HUES48 (cell line): ENCODE measurements at regions not wholly inside any gene's neighbourhood (a gene's known extent, or its start where the extent isn't known, plus 50 kb on each side); places are given as distances from the start of the nearest gene placed in this dataset.

ENCODE experiments used
- H3K27ac ChIP-seq: one replicate; pipeline ENCODE4 v1.7.0; 2013; ENCODE audit warnings: low read depth, low read length, inconsistent platforms
- H3K27me3 ChIP-seq: 2 replicates; pipeline ENCODE4 v1.6.1; 2013; ENCODE audit warnings: mild to moderate bottlenecking, low read length; ENCODE audit not compliant: control insufficient read depth, insufficient read depth
- H3K36me3 ChIP-seq: 2 replicates; pipeline ENCODE4 v1.6.1; 2013; ENCODE audit warnings: low read length; ENCODE audit not compliant: control insufficient read depth, insufficient read depth
- H3K4me1 ChIP-seq: 2 replicates; pipeline ENCODE4 v1.6.1; 2013; ENCODE audit warnings: mild to moderate bottlenecking, low read length; ENCODE audit not compliant: control insufficient read depth, insufficient read depth
- H3K4me3 ChIP-seq: 2 replicates; pipeline ENCODE4 v1.5.1; 2013; ENCODE audit warnings: mild to moderate bottlenecking, low read depth, low read length
- H3K9ac ChIP-seq: 2 replicates; pipeline ENCODE4 v1.6.1; 2013; ENCODE audit warnings: mild to moderate bottlenecking, low read depth, low read length, moderate library complexity
- H3K9me3 ChIP-seq: 2 replicates; pipeline ENCODE4 v1.6.1; 2013; ENCODE audit warnings: low read length; ENCODE audit not compliant: control insufficient read depth, insufficient read depth

- no peak overlapping the region for H3K27ac ChIP-seq
- peaks cover 2% of the 10 kb centered on the region; the same call in 1 of the 2 replicates for H3K4me1 ChIP-seq
- H3K36me3 ChIP-seq, result no peaks in the 10 kb centered on the region
- H3K9me3 ChIP-seq, result no peaks in the 10 kb centered on the region
- H3K27me3 ChIP-seq, result peaks cover 4% of the 10 kb centered on the region; the same call in 1 of the 2 replicates
- no peak overlapping the region for H3K4me3 ChIP-seq
- no peak overlapping the region for H3K9ac ChIP-seq
Observed at GRCh38 chr15:92705764-92706163, 50.2 kb upstream of the FAM174B start.

DNA sequence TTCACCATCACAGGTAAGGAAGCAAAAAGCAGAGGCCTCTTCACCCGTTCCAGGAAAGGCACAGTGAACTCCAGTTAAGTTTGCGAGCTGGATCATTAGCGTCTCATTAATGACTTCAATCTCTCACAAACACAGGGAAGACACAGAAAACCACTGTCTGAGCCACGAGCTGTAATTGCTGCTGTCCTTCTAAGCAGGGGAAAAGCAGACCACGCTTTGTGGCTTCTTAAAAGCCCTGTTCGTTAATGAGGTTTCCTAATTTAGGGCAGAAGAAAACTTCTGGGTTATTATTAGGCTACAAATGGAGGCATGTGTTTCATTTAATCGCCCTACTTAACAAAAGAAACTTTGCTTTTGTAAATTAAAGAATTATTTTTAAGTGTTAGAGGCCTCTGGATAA is 50.6 kb upstream of the FAM174B start:
- peaks cover 4% of the 10 kb centered on the region; the same call in 1 of the 2 replicates for H3K27me3 ChIP-seq
- H3K4me3 ChIP-seq, result no peak overlapping the region
- H3K4me1 ChIP-seq, result peaks cover 2% of the 10 kb centered on the region; the same call in 1 of the 2 replicates
- H3K36me3 ChIP-seq, result no peaks in the 10 kb centered on the region
- H3K27ac ChIP-seq, result no peak overlapping the region
- no peak overlapping the region for H3K9ac ChIP-seq
- H3K9me3 ChIP-seq, result no peaks in the 10 kb centered on the region

- H3K27me3 ChIP-seq, result peaks cover 10% of the 10 kb centered on the region
- no peak overlapping the region for H3K27ac ChIP-seq
- H3K9ac ChIP-seq, result no peak overlapping the region
- no peaks in the 10 kb centered on the region for H3K36me3 ChIP-seq
- H3K4me1 ChIP-seq, result peaks cover 2% of the 10 kb centered on the region; the same call in 1 of the 2 replicates
- no peaks in the 10 kb centered on the region for H3K9me3 ChIP-seq
- H3K4me3 ChIP-seq, result no peak overlapping the region
Observed at GRCh38 chr15:92707880-92708551, 52.4 kb upstream of the FAM174B start.

DNA sequence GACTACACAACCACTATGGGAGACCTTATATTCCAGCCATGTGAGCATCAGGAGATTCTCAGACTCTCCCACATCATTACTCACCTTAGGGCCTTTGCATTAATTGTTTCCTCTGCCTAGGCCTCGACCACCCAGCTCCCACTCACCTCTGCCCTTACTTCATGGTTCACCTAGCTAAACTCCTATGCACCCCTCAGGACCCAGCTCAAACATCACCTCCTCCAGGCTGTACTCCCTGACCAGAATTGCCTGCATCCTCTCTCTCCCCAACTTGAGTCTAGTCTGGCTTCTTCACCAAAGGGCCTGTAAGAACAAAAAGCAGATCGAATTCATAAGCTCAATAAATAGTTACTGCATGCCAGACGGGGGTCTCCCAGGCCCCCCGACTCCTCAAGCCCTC is 53.1 kb upstream of the FAM174B start:
- Histone ChIP-seq H3K9me3 (no peaks in the 10 kb centered on the region), H3K36me3 (no peaks in the 10 kb centered on the region), H3K9ac (no peak overlapping the region), H3K27me3 (peaks cover 16% of the 10 kb centered on the region), H3K4me3 (no peak overlapping the region), H3K4me1 (peaks cover 2% of the 10 kb centered on the region; the same call in 1 of the 2 replicates), H3K27ac (no peak overlapping the region)

DNA sequence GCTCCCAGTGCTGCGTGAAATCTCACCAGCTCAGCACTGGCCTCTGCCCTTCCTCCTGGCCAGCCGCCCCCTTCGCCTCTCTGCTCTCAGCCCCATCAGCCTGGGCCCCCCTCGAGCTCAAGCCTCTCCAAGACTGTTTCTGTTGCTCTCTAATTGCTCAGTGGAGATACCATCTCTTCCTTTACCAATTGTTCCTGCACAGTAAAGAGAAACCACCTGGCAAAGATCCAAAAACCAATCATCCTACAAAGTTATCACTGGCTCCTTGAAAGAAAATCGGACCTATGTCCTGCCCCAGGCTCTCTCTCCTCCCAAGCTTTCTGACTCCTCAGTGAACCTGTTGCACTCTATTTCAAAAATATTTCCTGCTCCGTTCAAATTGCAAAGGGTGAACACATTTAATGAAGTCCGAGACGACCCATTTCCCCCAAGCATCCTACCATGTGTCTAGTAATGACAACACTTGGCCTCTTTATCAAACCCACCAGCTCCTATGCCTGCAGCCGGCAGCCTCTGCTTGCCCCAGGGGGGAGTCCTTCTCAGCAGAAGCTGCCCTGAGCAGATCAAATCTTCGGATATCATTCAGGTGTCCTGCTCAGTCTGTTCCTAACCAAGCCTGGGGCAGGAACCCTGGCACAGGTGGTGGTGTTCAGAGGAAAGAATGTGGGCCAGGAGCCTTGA is 53.7 kb upstream of the FAM174B start:
- Histone ChIP-seq H3K27me3 (peaks cover 22% of the 10 kb centered on the region), H3K9ac (no peak overlapping the region), H3K27ac (no peak overlapping the region), H3K36me3 (no peaks in the 10 kb centered on the region), H3K4me3 (no peak overlapping the region), H3K9me3 (no peaks in the 10 kb centered on the region), H3K4me1 (peaks cover 7% of the 10 kb centered on the region; the same call in 1 of the 2 replicates)

- no peak overlapping the region for H3K9ac ChIP-seq
- H3K4me1 ChIP-seq, result peaks cover 19% of the 10 kb centered on the region
- H3K27me3 ChIP-seq, result peaks cover 24% of the 10 kb centered on the region
- H3K36me3 ChIP-seq, result no peaks in the 10 kb centered on the region
- H3K4me3 ChIP-seq, result no peak overlapping the region; the same call in 1 of the 2 replicates
- H3K9me3 ChIP-seq, result no peaks in the 10 kb centered on the region
- H3K27ac ChIP-seq, result no peak overlapping the region
Observed at GRCh38 chr15:92711457-92711831, 55.9 kb upstream of the FAM174B start.

DNA sequence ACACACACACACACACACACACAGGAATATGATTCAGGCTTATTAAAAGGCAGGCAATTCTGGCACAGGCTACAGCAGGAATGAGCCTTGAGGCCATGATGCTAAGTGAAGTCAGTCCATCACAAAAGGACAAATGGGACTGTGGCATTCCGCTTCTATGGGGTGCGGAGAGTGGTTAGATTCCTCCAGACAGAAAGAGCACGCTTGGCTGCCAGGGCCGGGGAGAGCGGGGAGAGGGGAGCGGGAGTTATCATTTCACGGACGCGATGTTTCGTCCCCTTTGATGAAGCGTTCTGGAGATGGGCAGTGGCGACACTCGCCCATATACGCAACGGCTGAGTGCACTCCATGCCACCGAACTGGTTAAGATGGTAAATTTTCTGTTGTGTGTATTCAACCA is 58.5 kb upstream of the FAM174B start:
- Histone ChIP-seq H3K27me3 (peaks cover 24% of the 10 kb centered on the region), H3K4me1 (peaks cover 16% of the 10 kb centered on the region), H3K9ac (peak overlapping the region; percentile 63), H3K9me3 (no peaks in the 10 kb centered on the region), H3K27ac (no peak overlapping the region), H3K4me3 (peak overlapping the region; percentile 85), H3K36me3 (no peaks in the 10 kb centered on the region)

DNA sequence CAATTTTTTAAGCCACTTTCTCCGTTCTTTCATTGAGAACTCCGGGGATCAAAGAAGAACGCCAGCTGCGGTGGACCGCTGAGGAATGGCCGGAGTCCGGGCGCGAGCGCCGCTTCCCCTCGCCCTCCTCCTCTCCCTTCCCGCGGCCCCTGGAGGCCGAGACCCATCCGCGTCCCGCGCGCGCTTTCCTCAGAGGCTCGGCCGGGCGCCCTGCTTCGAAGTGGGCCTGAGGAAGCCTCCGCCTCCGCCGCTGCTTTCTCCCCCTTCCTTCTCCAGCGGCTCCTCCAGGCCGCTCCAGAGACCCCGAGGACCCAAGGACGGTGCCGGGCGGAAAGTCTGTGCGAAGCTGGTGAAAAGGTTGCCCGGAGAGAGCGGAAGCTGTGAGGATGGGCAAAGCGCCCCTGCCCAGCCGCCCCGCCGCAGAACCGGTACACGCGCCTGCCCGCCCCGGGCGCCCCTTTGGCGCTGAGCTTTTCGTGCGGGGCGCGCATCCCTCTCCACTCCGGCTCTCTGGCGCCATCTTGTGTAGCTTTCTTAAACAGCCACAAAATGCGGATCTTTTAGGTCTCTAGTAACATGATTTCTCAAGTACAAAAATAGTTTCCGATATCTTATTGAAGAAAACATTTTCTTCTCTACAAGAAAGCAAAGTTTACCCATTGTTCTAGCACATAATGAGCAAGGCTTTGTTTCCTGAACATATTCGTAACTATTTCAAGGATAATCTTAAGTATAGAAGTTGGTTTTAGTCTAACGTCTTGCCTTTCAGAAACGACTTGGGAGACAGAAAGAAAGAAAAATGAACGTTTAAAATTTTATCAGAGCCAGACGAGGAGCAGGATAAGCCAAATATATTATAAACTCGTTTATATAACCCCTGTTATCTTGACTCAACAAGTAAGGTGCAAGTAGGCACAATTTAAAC is 59.2 kb upstream of the FAM174B start:
- peak overlapping the region; percentile 63 for H3K9ac ChIP-seq
- peaks cover 16% of the 10 kb centered on the region for H3K4me1 ChIP-seq
- H3K4me3 ChIP-seq, result peak overlapping the region; percentile 85
- no peaks in the 10 kb centered on the region for H3K9me3 ChIP-seq
- H3K27me3 ChIP-seq, result peaks cover 22% of the 10 kb centered on the region
- H3K27ac ChIP-seq, result peak overlapping the region; percentile 61
- H3K36me3 ChIP-seq, result no peaks in the 10 kb centered on the region

DNA sequence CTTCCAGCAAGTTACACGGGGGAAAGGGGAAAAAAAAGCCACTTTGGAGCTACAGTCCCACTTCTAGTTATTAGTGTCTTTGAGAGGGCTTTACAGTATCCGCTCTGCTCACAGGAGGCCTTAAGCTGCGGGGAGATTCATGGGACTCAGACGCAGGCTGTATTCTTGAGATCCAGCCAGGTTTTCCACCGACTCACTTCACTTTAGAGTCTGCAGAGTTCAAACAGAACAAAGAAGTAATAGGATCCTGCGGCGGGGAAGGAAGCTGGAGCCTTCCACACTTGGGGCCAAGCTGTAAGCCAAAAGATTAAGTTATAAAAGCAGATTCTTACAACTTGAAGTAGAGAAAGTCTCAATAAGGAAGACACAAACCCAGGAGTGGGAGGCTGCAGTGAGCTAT is 60.2 kb upstream of the FAM174B start:
- Histone ChIP-seq H3K4me1 (peaks cover 16% of the 10 kb centered on the region), H3K9ac (no peak overlapping the region), H3K4me3 (no peak overlapping the region), H3K36me3 (no peaks in the 10 kb centered on the region), H3K27me3 (peaks cover 20% of the 10 kb centered on the region), H3K27ac (no peak overlapping the region), H3K9me3 (no peaks in the 10 kb centered on the region)

DNA sequence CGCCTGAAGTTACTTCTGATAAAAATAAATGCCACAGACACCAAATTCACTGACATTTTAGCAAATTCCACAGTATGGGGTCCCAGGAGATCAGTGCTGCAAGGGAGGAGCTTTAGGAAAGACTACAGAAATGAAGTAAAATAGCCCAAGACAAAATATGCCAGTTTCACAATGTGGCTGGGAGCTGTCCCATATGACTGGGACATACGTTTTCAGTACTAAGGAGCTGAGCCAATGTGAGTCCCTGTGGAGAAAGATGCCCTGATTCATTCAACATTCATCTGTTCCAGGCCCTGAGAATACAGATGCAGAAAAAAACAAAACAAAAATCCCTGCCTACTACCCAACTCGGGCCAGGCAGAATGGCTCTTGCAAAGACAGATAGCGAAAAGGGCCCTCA is 63.4 kb upstream of the FAM174B start:
- H3K36me3 ChIP-seq, result no peaks in the 10 kb centered on the region
- no peak overlapping the region for H3K9ac ChIP-seq
- no peak overlapping the region for H3K4me3 ChIP-seq
- no peak overlapping the region for H3K27ac ChIP-seq
- peaks cover 5% of the 10 kb centered on the region for H3K27me3 ChIP-seq
- peaks cover 14% of the 10 kb centered on the region for H3K4me1 ChIP-seq
- no peaks in the 10 kb centered on the region for H3K9me3 ChIP-seq
